SK-N-SH (cell line): ENCODE measurements at regions not wholly inside any gene's neighbourhood (a gene's known extent, or its start where the extent isn't known, plus 50 kb on each side); places are given as distances from the start of the nearest gene placed in this dataset.

Experiments used
- CTCF ChIA-PET: fragments of 300-600, 350-600 bp; formaldehyde crosslinking; extraction: SDS; loops from one replicate; lab custom pipeline; 2021; lab: Yijun Ruan, JAX
- POLR2A ChIA-PET: fragments of 350-600 bp; sonication (Branson Sonifier 250); formaldehyde crosslinking; extraction: SDS; loops from one replicate; lab custom pipeline; 2020; ENCODE audit warnings: antibody characterized with exemption, inconsistent platforms; lab: Yijun Ruan, JAX
- DNase-seq: peaks from one replicate; pipeline ENCODE4 v3.0.0; 2012
- H2AFZ ChIP-seq: fragments of 200-600 bp; sonication (generic); 2 replicates; pipeline ENCODE4 v1.8.1; 2016; ENCODE audit warnings: antibody characterized with exemption, mild to moderate bottlenecking, low read depth
- H3F3A ChIP-seq: fragments of 200-600 bp; sonication (generic); replicated peaks from 2 replicates; pipeline ENCODE3; 2016; ENCODE audit warnings: antibody characterized with exemption, mild to moderate bottlenecking; ENCODE audit not compliant: insufficient read depth
- H3K27ac ChIP-seq, 2 experiments: fragments of 200-500 bp in 1 of 2; fragments of 200-600 bp in 1 of 2; sonication (Bioruptor generic) in 1 of 2; sonication (generic), shearing (Covaris generic) in 1 of 2; 2 replicates each; pipeline versions ENCODE4 v1.5.1 to v1.6.1; 2014 to 2016; ENCODE audit warnings: low read depth in 2 of 2, inconsistent platforms in 1 of 2, low read length in 1 of 2, mild to moderate bottlenecking in 1 of 2, mixed read lengths in 1 of 2
- H3K27me3 ChIP-seq: fragments of 200-600 bp; sonication (generic), shearing (Covaris generic); 2 replicates; pipeline ENCODE4 v1.6.1; 2016; ENCODE audit warnings: mixed run types; ENCODE audit not compliant: insufficient read depth
- H3K36me3 ChIP-seq, 2 experiments: fragments of 200-500 bp in 1 of 2; fragments of 200-600 bp in 1 of 2; sonication (Bioruptor generic) in 1 of 2; sonication (generic) in 1 of 2; replicated peaks in 1 of 2; 2 replicates each; pipeline versions ENCODE3 to v1.5.1; 2014 to 2016; ENCODE audit warnings: low read length in 1 of 2, mild to moderate bottlenecking in 1 of 2; ENCODE audit not compliant: insufficient read depth in 2 of 2, control insufficient read depth in 1 of 2
- H3K4me1 ChIP-seq, 2 experiments: fragments of 200-500 bp in 1 of 2; fragments of 200-600 bp in 1 of 2; sonication (Bioruptor generic) in 1 of 2; sonication (generic), shearing (Covaris generic) in 1 of 2; 2 replicates each; pipeline versions ENCODE4 v1.5.1 to v1.6.1; 2014 to 2016; ENCODE audit warnings: low read depth in 1 of 2, low read length in 1 of 2, mixed run types in 1 of 2; ENCODE audit not compliant: insufficient read depth in 2 of 2, control insufficient read depth in 1 of 2
- H3K4me2 ChIP-seq: fragments of 200-600 bp; sonication (generic), shearing (Covaris generic); 2 replicates; pipeline ENCODE4 v1.6.1; 2017; ENCODE audit warnings: mixed run types
- H3K4me3 ChIP-seq, 2 experiments: fragments of 200-500 bp in 1 of 2; fragments of 200-600 bp in 1 of 2; sonication (Bioruptor generic) in 1 of 2; sonication (generic), shearing (Covaris generic) in 1 of 2; 2 replicates each; pipeline versions ENCODE4 v1.5.1 to v1.8.1; 2014 to 2016; ENCODE audit warnings: low read depth in 2 of 2, inconsistent platforms in 1 of 2, low read length in 1 of 2, mild to moderate bottlenecking in 1 of 2, mixed read lengths in 1 of 2, moderate library complexity in 1 of 2
- H3K79me2 ChIP-seq: fragments of 200-600 bp; sonication (generic); 2 replicates; pipeline ENCODE4 v1.8.1; 2017; ENCODE audit warnings: mild to moderate bottlenecking; ENCODE audit not compliant: insufficient read depth
- H3K9ac ChIP-seq: fragments of 200-600 bp; sonication (generic); 2 replicates; pipeline ENCODE4 v1.6.1; 2017; ENCODE audit warnings: mixed run types
- H3K9me2 ChIP-seq: fragments of 200-600 bp; sonication (generic); 2 replicates; pipeline ENCODE4 v1.6.1; 2017; ENCODE audit warnings: mixed run types
- H3K9me3 ChIP-seq: fragments of 200-600 bp; sonication (generic); 2 replicates; pipeline ENCODE4 v1.6.1; 2017; ENCODE audit warnings: mixed run types, mild to moderate bottlenecking, moderate library complexity
- H4K20me1 ChIP-seq: fragments of 200-600 bp; sonication (generic); 2 replicates; pipeline ENCODE4 v1.6.1; 2017; ENCODE audit warnings: mild to moderate bottlenecking, mixed run types; ENCODE audit not compliant: insufficient read depth
- CHD2 ChIP-seq: fragments of 150-350 bp; IDR thresholded peaks from 2 replicates; pipeline ENCODE4 v1.6.1; 2018; ENCODE audit warnings: low read length; ENCODE audit not compliant: partially characterized antibody
- FOSL2 ChIP-seq: IDR thresholded peaks from 2 replicates; pipeline ENCODE4 v1.4.0; 2012; ENCODE audit warnings: low read depth, mild to moderate bottlenecking, moderate library complexity, borderline replicate concordance
- FOXM1 ChIP-seq: IDR thresholded peaks from 2 replicates; pipeline ENCODE4 v1.4.0; 2012; ENCODE audit warnings: low read depth, mild to moderate bottlenecking
- GATA2 ChIP-seq: sonication (generic); formaldehyde crosslinking; IDR thresholded peaks from 2 replicates; pipeline ENCODE4 v1.5.0; 2020; ENCODE audit warnings: mild to moderate bottlenecking, missing genetic modification reagents
- JUND ChIP-seq: IDR thresholded peaks from 2 replicates; pipeline ENCODE4 v1.4.0; 2012
- MXI1 ChIP-seq: IDR thresholded peaks from 2 replicates; pipeline ENCODE4 v1.6.1; 2012; ENCODE audit warnings: mild to moderate bottlenecking, low read depth, low read length, improper control_type of control experiment
- NRF1 ChIP-seq: IDR thresholded peaks from 2 replicates; pipeline ENCODE4 v1.6.1; 2012; ENCODE audit warnings: low read depth, mild to moderate bottlenecking, low read length
- RAD21 ChIP-seq: IDR thresholded peaks from 2 replicates; pipeline ENCODE4 v1.6.1; 2012; ENCODE audit warnings: mild to moderate bottlenecking, low read length
- RCOR1 ChIP-seq: fragments of 150-350 bp; IDR thresholded peaks from 2 replicates; pipeline ENCODE4 v1.6.1; 2017; ENCODE audit warnings: antibody characterized with exemption, low read length
- SIN3A ChIP-seq: IDR thresholded peaks from 2 replicates; pipeline ENCODE4 v1.6.1; 2012; ENCODE audit warnings: low read depth, mild to moderate bottlenecking, low read length, moderate library complexity, borderline replicate concordance
- TAF1 ChIP-seq: IDR thresholded peaks from 2 replicates; pipeline ENCODE4 v1.6.1; 2012; ENCODE audit warnings: low read depth, mild to moderate bottlenecking, low read length, moderate library complexity, borderline replicate concordance
- TEAD4 ChIP-seq: IDR thresholded peaks from 2 replicates; pipeline ENCODE4 v1.4.0; 2012; ENCODE audit warnings: mild to moderate bottlenecking, borderline replicate concordance; ENCODE audit not compliant: insufficient read depth
- YY1 ChIP-seq: IDR thresholded peaks from 2 replicates; pipeline ENCODE4 v1.4.0; 2012; ENCODE audit warnings: low read depth, mild to moderate bottlenecking
- WGBS: methylation state at CpG from one replicate; pipeline ENCODE4 v1.1.6; 2017; ENCODE audit warnings: low lambda C conversion rate; 5-methylcytosine and 5-hydroxymethylcytosine counted together
- TF ChIP-seq, protein P1 (sequence below): IDR thresholded peaks from 2 replicates; pipeline ENCODE4 v1.4.0; 2012; ENCODE audit warnings: low read depth, borderline replicate concordance
- TF ChIP-seq, protein P2 (sequence below): IDR thresholded peaks from 2 replicates; pipeline ENCODE4 v1.4.0; 2012; ENCODE audit warnings: low read depth
- TF ChIP-seq, protein P3 (sequence below): fragments of 200-600 bp; sonication (generic); IDR thresholded peaks from 2 replicates; pipeline ENCODE4 v1.6.1; 2017; ENCODE audit warnings: antibody characterized with exemption, mild to moderate bottlenecking, moderate library complexity
- TF ChIP-seq, protein P4 (sequence below): fragments of 150-350 bp; IDR thresholded peaks from 2 replicates; pipeline ENCODE4 v1.6.1; 2017; ENCODE audit warnings: antibody characterized with exemption, low read length, low read depth, borderline replicate concordance
- TF ChIP-seq, protein P5 (sequence below): IDR thresholded peaks from 2 replicates; pipeline ENCODE4 v1.4.0; 2012; ENCODE audit warnings: low read depth, borderline replicate concordance
- TF ChIP-seq, protein P6 (sequence below): IDR thresholded peaks from 2 replicates; pipeline ENCODE4; 2012

DNA sequence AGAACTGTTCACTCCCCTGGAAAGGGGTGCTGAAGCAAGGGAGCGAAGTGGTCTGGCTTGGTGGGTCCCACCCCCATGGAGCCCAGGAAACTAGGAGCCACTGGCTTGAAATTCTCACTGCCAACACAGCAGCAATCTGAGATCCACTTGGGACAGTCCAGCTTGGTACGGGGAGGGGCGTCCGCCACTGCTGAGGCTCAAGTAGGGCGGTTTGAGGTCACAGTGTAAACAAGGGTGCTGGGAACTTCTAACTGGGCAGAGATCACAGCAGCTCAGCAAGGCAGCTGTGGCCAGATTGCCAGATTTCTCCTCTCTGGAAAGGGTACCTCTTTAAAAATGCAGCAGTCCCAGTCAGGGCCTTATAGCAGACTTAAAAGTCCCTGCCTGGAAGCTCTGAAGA is 53.9 kb upstream of the GALNTL6 start:
- H4K20me1 ChIP-seq: no peaks in the 10 kb centered on the region
- H3K9me3 ChIP-seq: no peaks in the 10 kb centered on the region
- TF ChIP-seq GATA2 (no peak), JUND (no peak), RAD21 (no peak), MXI1 (no peak), SIN3A (no peak), RCOR1 (no peak), TEAD4 (no peak)
- TF ChIP-seq, protein P1, sequence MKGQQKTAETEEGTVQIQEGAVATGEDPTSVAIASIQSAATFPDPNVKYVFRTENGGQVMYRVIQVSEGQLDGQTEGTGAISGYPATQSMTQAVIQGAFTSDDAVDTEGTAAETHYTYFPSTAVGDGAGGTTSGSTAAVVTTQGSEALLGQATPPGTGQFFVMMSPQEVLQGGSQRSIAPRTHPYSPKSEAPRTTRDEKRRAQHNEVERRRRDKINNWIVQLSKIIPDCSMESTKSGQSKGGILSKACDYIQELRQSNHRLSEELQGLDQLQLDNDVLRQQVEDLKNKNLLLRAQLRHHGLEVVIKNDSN: no peak
- TF ChIP-seq, protein P2, sequence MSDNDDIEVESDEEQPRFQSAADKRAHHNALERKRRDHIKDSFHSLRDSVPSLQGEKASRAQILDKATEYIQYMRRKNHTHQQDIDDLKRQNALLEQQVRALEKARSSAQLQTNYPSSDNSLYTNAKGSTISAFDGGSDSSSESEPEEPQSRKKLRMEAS: no peak
- TF ChIP-seq, protein P3, sequence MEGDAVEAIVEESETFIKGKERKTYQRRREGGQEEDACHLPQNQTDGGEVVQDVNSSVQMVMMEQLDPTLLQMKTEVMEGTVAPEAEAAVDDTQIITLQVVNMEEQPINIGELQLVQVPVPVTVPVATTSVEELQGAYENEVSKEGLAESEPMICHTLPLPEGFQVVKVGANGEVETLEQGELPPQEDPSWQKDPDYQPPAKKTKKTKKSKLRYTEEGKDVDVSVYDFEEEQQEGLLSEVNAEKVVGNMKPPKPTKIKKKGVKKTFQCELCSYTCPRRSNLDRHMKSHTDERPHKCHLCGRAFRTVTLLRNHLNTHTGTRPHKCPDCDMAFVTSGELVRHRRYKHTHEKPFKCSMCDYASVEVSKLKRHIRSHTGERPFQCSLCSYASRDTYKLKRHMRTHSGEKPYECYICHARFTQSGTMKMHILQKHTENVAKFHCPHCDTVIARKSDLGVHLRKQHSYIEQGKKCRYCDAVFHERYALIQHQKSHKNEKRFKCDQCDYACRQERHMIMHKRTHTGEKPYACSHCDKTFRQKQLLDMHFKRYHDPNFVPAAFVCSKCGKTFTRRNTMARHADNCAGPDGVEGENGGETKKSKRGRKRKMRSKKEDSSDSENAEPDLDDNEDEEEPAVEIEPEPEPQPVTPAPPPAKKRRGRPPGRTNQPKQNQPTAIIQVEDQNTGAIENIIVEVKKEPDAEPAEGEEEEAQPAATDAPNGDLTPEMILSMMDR: no peak
- TF ChIP-seq, protein P4, sequence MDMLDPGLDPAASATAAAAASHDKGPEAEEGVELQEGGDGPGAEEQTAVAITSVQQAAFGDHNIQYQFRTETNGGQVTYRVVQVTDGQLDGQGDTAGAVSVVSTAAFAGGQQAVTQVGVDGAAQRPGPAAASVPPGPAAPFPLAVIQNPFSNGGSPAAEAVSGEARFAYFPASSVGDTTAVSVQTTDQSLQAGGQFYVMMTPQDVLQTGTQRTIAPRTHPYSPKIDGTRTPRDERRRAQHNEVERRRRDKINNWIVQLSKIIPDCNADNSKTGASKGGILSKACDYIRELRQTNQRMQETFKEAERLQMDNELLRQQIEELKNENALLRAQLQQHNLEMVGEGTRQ: no peak
- no peaks in the 10 kb centered on the region for H3K9me2 ChIP-seq
- 31% methylated on average over 2 of the region's 5 CpGs for WGBS
- no peak overlapping the region for H3K9ac ChIP-seq
- ChIA-PET POLR2A (no interaction called here), CTCF (no interaction called here)
- H3K4me3 ChIP-seq: no peak overlapping the region
- H3K4me1 ChIP-seq: no peaks in the 10 kb centered on the region; a peak in 1 of 4 replicates
- no peaks in the 10 kb centered on the region for H3K36me3 ChIP-seq
- no peak overlapping the region for H3K27ac ChIP-seq
- H3K27me3 ChIP-seq: no peaks in the 10 kb centered on the region
- no peak overlapping the region for H3K4me2 ChIP-seq
- H2AFZ ChIP-seq: no peak overlapping the region
- H3K79me2 ChIP-seq: no peaks in the 10 kb centered on the region
- no peak for DNase-seq
- H3F3A ChIP-seq: no peaks in the 10 kb centered on the region

DNA sequence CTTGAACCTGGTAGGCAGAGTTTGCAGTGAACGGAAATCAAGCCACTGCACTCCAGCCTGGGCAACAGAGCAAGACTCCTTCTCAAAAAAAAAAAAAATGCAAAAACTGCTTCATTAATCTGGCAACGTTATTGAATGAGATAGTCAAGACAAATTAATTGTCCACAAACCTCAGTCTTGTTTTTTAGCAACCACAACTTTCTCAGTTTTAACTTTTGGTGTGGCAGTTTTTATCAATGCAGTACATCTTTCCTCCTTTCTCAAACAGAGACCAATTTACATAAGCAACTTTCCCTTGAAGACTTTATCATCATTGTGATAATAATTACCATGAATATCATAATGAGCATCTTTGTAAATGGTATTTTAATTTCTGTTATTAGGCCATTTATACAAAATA is 61.7 kb upstream of the GALNTL6 start:
- POLR2A ChIA-PET: no interaction called here
- H3K4me1 ChIP-seq: no peaks in the 10 kb centered on the region; a peak in 1 of 4 replicates
- H3K9me3 ChIP-seq: no peaks in the 10 kb centered on the region
- no peaks in the 10 kb centered on the region for H3K79me2 ChIP-seq
- H3K27me3 ChIP-seq: no peaks in the 10 kb centered on the region
- H4K20me1 ChIP-seq: no peaks in the 10 kb centered on the region
- no peaks in the 10 kb centered on the region for H3K9me2 ChIP-seq
- no peaks in the 10 kb centered on the region for H3F3A ChIP-seq
- no peak overlapping the region for H3K9ac ChIP-seq
- CTCF ChIA-PET: no interaction called here
- H3K4me2 ChIP-seq: no peak overlapping the region
- WGBS: 39% methylated on average over 2 of the region's 2 CpGs
- no peaks in the 10 kb centered on the region for H3K36me3 ChIP-seq
- H2AFZ ChIP-seq: no peak overlapping the region
- no peak for DNase-seq
- no peak overlapping the region for H3K27ac ChIP-seq
- H3K4me3 ChIP-seq: no peak overlapping the region
- TF ChIP-seq CHD2 (no peak), RCOR1 (no peak), YY1 (no peak), FOSL2 (no peak), NRF1 (no peak), RAD21 (no peak), TAF1 (no peak), FOXM1 (no peak), JUND (no peak)
- TF ChIP-seq, protein P5, sequence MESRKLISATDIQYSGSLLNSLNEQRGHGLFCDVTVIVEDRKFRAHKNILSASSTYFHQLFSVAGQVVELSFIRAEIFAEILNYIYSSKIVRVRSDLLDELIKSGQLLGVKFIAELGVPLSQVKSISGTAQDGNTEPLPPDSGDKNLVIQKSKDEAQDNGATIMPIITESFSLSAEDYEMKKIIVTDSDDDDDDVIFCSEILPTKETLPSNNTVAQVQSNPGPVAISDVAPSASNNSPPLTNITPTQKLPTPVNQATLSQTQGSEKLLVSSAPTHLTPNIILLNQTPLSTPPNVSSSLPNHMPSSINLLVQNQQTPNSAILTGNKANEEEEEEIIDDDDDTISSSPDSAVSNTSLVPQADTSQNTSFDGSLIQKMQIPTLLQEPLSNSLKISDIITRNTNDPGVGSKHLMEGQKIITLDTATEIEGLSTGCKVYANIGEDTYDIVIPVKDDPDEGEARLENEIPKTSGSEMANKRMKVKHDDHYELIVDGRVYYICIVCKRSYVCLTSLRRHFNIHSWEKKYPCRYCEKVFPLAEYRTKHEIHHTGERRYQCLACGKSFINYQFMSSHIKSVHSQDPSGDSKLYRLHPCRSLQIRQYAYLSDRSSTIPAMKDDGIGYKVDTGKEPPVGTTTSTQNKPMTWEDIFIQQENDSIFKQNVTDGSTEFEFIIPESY: no peak
- TF ChIP-seq, protein P6, sequence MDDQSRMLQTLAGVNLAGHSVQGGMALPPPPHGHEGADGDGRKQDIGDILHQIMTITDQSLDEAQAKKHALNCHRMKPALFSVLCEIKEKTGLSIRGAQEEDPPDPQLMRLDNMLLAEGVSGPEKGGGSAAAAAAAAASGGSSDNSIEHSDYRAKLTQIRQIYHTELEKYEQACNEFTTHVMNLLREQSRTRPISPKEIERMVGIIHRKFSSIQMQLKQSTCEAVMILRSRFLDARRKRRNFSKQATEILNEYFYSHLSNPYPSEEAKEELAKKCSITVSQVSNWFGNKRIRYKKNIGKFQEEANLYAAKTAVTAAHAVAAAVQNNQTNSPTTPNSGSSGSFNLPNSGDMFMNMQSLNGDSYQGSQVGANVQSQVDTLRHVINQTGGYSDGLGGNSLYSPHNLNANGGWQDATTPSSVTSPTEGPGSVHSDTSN: no peak
- TF ChIP-seq, all 33 proteins: peak for 0
